HepG2 (cell line): ENCODE measurements at regions not wholly inside any gene's neighbourhood (a gene's known extent, or its start where the extent isn't known, plus 50 kb on each side); places are given as distances from the start of the nearest gene placed in this dataset.

Experiments used
- ARHGAP35 ChIP-seq: sonication (generic); formaldehyde crosslinking; IDR thresholded peaks from 2 replicates; pipeline ENCODE4 v1.9.0; 2022; ENCODE audit warnings: mild to moderate bottlenecking, inconsistent platforms, moderate library complexity, missing genetic modification reagents, borderline replicate concordance
- CEBPB ChIP-seq: IDR thresholded peaks from 2 replicates; pipeline ENCODE4 v1.6.1; 2011; ENCODE audit warnings: low read depth, low read length, improper control_type of control experiment, borderline replicate concordance
- CHCHD3 ChIP-seq: sonication (generic); formaldehyde crosslinking; IDR thresholded peaks from 2 replicates; pipeline ENCODE4 v1.8.0; 2022; ENCODE audit warnings: mild to moderate bottlenecking, missing genetic modification reagents, moderate library complexity
- FOSL2 ChIP-seq: sonication (generic); formaldehyde crosslinking; IDR thresholded peaks from 2 replicates; pipeline ENCODE4 v1.4.0; 2020; ENCODE audit warnings: missing genetic modification reagents
- FOXA1 ChIP-seq, 2 experiments: fragments of 450-650 bp in 1 of 2; sonication (generic) in 1 of 2; formaldehyde crosslinking in 1 of 2; IDR thresholded peaks; 2 replicates each; pipeline versions ENCODE4 v1.4.0 to v1.6.1; 2016 to 2020; ENCODE audit warnings: missing genetic modification reagents in 1 of 2
- KDM5A ChIP-seq: fragments of 200-600 bp; sonication (generic); IDR thresholded peaks from 2 replicates; pipeline ENCODE4 v1.7.0; 2018; ENCODE audit warnings: antibody characterized with exemption, mild to moderate bottlenecking, low read length, borderline replicate concordance
- NR2F2 ChIP-seq: IDR thresholded peaks from 2 replicates; pipeline ENCODE4 v1.6.1; 2012; ENCODE audit warnings: low read depth, inconsistent platforms, borderline replicate concordance
- PAF1 ChIP-seq: IDR thresholded peaks from 2 replicates; pipeline ENCODE4 v1.6.1; 2016; ENCODE audit warnings: missing genetic modification reagents, missing compliant biosample characterization
- SMAD1 ChIP-seq: sonication (generic); formaldehyde crosslinking; IDR thresholded peaks from 2 replicates; pipeline ENCODE4 v1.4.0; 2020; ENCODE audit warnings: missing genetic modification reagents, low read depth, mild to moderate bottlenecking, borderline replicate concordance
- ZFP41 ChIP-seq: sonication (generic); formaldehyde crosslinking; IDR thresholded peaks from 2 replicates; pipeline ENCODE4 v1.4.0; 2020; ENCODE audit warnings: mild to moderate bottlenecking, missing genetic modification reagents, borderline replicate concordance
- ZNF121 ChIP-seq: sonication (generic); formaldehyde crosslinking; IDR thresholded peaks from 2 replicates; pipeline ENCODE4 v1.5.0; 2020; ENCODE audit warnings: mild to moderate bottlenecking, missing genetic modification reagents
- ZNF205 ChIP-seq: IDR thresholded peaks from 2 replicates; pipeline ENCODE4 v1.6.1; 2018; ENCODE audit warnings: missing biosample characterization, missing genetic modification reagents
- ZNF605 ChIP-seq: sonication (generic); formaldehyde crosslinking; IDR thresholded peaks from 2 replicates; pipeline ENCODE4 v1.8.0; 2022; ENCODE audit warnings: mild to moderate bottlenecking, missing genetic modification reagents
- ZNF788 ChIP-seq: sonication (generic); formaldehyde crosslinking; IDR thresholded peaks from 2 replicates; pipeline ENCODE4 v1.5.0; 2020; ENCODE audit warnings: mild to moderate bottlenecking, missing genetic modification reagents, borderline replicate concordance
- ZNF841 ChIP-seq: sonication (generic); formaldehyde crosslinking; IDR thresholded peaks from 2 replicates; pipeline ENCODE4 v1.8.1; 2023; ENCODE audit warnings: missing genetic modification reagents, borderline replicate concordance
- ZNF883 ChIP-seq: sonication (generic); formaldehyde crosslinking; IDR thresholded peaks from 2 replicates; pipeline ENCODE4 v1.5.1; 2020; ENCODE audit warnings: mild to moderate bottlenecking, missing genetic modification reagents; ENCODE audit errors: not compliant biosample characterization
- TF ChIP-seq, protein P1 (sequence below): sonication (generic); formaldehyde crosslinking; IDR thresholded peaks from 2 replicates; pipeline ENCODE4 v1.4.0; 2020; ENCODE audit warnings: missing genetic modification reagents
- TF ChIP-seq, protein P2 (sequence below): sonication (generic); formaldehyde crosslinking; IDR thresholded peaks from 2 replicates; pipeline ENCODE4 v1.4.0; 2020; ENCODE audit warnings: mild to moderate bottlenecking, missing genetic modification reagents
- TF ChIP-seq, protein P3 (sequence below): sonication (generic); formaldehyde crosslinking; IDR thresholded peaks from 2 replicates; pipeline ENCODE4 v1.5.1; 2020; ENCODE audit warnings: mild to moderate bottlenecking, missing genetic modification reagents, borderline replicate concordance
- TF ChIP-seq, protein P4 (sequence below): sonication (generic); formaldehyde crosslinking; IDR thresholded peaks from 2 replicates; pipeline ENCODE4 v1.4.0; 2020; ENCODE audit warnings: missing genetic modification reagents
- TF ChIP-seq, protein P5 (sequence below): sonication (generic); formaldehyde crosslinking; IDR thresholded peaks from 2 replicates; pipeline ENCODE4 v1.4.0; 2020; ENCODE audit warnings: missing genetic modification reagents

DNA sequence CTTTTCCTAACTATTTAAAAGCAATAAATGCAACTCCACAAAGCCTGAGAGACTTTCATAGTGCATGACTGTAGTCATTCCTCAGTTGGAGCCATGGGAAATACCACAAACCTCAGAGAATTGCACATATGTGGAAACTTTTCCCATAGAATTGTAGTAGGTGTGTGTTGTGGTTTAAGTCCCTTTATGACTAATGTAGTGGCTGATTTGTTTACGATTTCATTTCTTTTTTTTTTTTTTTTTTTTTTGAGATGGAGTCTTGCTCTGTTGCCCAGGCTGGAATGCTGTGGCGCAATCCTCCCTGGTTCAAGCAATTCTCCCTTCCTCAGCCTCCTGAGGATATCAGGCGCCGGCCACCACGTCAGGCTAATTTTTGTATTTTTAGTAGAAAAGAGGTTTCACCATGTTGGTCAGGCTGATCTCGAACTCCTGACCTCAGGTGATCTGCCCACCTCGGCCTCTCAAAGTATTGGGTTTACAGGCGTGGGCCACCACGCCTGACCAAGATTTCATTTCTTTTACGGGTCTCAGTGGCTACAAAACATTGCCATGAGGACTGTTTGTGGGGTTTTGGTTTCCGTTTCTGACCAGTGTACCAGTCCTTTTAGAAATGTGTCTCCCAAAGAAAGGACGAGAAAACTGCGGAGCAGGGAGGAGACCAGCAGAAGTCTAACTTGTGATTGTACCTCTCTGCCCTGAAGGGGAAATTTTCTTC, 212.1 kb upstream of the MARCKS start (continued):
- TF ChIP-seq, protein P1, sequence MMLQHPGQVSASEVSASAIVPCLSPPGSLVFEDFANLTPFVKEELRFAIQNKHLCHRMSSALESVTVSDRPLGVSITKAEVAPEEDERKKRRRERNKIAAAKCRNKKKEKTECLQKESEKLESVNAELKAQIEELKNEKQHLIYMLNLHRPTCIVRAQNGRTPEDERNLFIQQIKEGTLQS, result no peak
- TF ChIP-seq, protein P2, sequence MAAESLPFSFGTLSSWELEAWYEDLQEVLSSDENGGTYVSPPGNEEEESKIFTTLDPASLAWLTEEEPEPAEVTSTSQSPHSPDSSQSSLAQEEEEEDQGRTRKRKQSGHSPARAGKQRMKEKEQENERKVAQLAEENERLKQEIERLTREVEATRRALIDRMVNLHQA (CRISPR knock-in tag), result no peak
- TF ChIP-seq, protein P3, sequence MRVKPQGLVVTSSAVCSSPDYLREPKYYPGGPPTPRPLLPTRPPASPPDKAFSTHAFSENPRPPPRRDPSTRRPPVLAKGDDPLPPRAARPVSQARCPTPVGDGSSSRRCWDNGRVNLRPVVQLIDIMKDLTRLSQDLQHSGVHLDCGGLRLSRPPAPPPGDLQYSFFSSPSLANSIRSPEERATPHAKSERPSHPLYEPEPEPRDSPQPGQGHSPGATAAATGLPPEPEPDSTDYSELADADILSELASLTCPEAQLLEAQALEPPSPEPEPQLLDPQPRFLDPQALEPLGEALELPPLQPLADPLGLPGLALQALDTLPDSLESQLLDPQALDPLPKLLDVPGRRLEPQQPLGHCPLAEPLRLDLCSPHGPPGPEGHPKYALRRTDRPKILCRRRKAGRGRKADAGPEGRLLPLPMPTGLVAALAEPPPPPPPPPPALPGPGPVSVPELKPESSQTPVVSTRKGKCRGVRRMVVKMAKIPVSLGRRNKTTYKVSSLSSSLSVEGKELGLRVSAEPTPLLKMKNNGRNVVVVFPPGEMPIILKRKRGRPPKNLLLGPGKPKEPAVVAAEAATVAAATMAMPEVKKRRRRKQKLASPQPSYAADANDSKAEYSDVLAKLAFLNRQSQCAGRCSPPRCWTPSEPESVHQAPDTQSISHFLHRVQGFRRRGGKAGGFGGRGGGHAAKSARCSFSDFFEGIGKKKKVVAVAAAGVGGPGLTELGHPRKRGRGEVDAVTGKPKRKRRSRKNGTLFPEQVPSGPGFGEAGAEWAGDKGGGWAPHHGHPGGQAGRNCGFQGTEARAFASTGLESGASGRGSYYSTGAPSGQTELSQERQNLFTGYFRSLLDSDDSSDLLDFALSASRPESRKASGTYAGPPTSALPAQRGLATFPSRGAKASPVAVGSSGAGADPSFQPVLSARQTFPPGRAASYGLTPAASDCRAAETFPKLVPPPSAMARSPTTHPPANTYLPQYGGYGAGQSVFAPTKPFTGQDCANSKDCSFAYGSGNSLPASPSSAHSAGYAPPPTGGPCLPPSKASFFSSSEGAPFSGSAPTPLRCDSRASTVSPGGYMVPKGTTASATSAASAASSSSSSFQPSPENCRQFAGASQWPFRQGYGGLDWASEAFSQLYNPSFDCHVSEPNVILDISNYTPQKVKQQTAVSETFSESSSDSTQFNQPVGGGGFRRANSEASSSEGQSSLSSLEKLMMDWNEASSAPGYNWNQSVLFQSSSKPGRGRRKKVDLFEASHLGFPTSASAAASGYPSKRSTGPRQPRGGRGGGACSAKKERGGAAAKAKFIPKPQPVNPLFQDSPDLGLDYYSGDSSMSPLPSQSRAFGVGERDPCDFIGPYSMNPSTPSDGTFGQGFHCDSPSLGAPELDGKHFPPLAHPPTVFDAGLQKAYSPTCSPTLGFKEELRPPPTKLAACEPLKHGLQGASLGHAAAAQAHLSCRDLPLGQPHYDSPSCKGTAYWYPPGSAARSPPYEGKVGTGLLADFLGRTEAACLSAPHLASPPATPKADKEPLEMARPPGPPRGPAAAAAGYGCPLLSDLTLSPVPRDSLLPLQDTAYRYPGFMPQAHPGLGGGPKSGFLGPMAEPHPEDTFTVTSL (CRISPR knock-in tag), result no peak
- TF ChIP-seq NR2F2 (no peak), FOXA1 (IDR thresholded peaks at IDR 0.05) (no peak), FOXA1 (CRISPR knock-in tag; IDR thresholded peaks at IDR 0.05) (no peak), ZNF605 (CRISPR knock-in tag) (no peak), ZNF841 (no peak), ZFP41 (CRISPR knock-in tag) (no peak), CHCHD3 (CRISPR knock-in tag) (no peak), KDM5A (no peak), ZNF883 (CRISPR knock-in tag) (no peak), FOSL2 (CRISPR knock-in tag) (0 out of 2 replicates have a peak, but pooled peaks have one; percentile 4), SMAD1 (CRISPR knock-in tag) (no peak), ZNF121 (CRISPR knock-in tag) (peak; percentile 90), CEBPB (peak; percentile 18; the same call in 1 of the 2 replicates), ZNF788 (CRISPR knock-in tag) (no peak), ZNF205 (CRISPR knock-in tag) (no peak), PAF1 (CRISPR knock-in tag) (no peak), ARHGAP35 (CRISPR knock-in tag) (no peak)
- TF ChIP-seq, protein P4, sequence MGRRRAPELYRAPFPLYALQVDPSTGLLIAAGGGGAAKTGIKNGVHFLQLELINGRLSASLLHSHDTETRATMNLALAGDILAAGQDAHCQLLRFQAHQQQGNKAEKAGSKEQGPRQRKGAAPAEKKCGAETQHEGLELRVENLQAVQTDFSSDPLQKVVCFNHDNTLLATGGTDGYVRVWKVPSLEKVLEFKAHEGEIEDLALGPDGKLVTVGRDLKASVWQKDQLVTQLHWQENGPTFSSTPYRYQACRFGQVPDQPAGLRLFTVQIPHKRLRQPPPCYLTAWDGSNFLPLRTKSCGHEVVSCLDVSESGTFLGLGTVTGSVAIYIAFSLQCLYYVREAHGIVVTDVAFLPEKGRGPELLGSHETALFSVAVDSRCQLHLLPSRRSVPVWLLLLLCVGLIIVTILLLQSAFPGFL, result no peak
- TF ChIP-seq, protein P5, sequence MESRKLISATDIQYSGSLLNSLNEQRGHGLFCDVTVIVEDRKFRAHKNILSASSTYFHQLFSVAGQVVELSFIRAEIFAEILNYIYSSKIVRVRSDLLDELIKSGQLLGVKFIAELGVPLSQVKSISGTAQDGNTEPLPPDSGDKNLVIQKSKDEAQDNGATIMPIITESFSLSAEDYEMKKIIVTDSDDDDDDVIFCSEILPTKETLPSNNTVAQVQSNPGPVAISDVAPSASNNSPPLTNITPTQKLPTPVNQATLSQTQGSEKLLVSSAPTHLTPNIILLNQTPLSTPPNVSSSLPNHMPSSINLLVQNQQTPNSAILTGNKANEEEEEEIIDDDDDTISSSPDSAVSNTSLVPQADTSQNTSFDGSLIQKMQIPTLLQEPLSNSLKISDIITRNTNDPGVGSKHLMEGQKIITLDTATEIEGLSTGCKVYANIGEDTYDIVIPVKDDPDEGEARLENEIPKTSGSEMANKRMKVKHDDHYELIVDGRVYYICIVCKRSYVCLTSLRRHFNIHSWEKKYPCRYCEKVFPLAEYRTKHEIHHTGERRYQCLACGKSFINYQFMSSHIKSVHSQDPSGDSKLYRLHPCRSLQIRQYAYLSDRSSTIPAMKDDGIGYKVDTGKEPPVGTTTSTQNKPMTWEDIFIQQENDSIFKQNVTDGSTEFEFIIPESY (CRISPR knock-in tag), result 0 out of 2 replicates have a peak, but pooled peaks have one; percentile 8
